ENCODE measurements at regions not wholly inside any gene's neighbourhood (a gene's known extent, or its start where the extent isn't known, plus 50 kb on each side); places are given as distances from the start of the nearest gene placed in this dataset.

DNA sequence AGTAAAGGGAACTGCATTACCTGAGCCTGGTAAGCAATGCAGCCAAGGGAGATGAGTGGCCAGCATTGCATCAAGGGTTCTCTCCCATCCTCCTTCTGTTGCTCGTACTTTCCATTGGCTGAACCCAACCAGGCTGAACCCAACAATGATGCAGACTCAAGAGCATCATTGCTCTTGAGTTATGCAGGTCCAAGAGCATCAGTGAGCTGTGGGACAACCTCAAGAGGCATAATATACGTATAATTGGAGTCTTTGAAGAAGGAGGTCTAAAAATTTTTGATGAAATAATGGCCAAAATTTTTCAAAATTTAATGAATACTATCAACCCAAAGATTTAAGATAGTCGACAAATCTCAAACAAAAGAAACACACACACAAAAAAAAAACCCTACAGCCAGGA is 213.0 kb downstream of the RNF152 start:
- no peaks in the 10 kb centered on the region for H3K9me3 ChIP-seq (ENCODE audit: low read depth)
- no peak overlapping the region for H3K27ac ChIP-seq
- H3K27me3 ChIP-seq: no peaks in the 10 kb centered on the region
- H3K4me3 ChIP-seq: no peak overlapping the region
- peak in 1 of 2 donors; percentile 6 for DNase-seq (ENCODE audit: low read depth in 1 of 2, low spot score in 1 of 2)
- no peaks in the 10 kb centered on the region for H3K4me1 ChIP-seq (ENCODE audit: low read depth)
- TF ChIP-seq, protein P1, sequence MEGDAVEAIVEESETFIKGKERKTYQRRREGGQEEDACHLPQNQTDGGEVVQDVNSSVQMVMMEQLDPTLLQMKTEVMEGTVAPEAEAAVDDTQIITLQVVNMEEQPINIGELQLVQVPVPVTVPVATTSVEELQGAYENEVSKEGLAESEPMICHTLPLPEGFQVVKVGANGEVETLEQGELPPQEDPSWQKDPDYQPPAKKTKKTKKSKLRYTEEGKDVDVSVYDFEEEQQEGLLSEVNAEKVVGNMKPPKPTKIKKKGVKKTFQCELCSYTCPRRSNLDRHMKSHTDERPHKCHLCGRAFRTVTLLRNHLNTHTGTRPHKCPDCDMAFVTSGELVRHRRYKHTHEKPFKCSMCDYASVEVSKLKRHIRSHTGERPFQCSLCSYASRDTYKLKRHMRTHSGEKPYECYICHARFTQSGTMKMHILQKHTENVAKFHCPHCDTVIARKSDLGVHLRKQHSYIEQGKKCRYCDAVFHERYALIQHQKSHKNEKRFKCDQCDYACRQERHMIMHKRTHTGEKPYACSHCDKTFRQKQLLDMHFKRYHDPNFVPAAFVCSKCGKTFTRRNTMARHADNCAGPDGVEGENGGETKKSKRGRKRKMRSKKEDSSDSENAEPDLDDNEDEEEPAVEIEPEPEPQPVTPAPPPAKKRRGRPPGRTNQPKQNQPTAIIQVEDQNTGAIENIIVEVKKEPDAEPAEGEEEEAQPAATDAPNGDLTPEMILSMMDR (IDR thresholded peaks at IDR 0.05; ENCODE audit: low read depth, low read length): no peak
- H3K36me3 ChIP-seq: no peaks in the 10 kb centered on the region

GRCh38 chr18:61677435-61677970 is 215.3 kb downstream of the RNF152 start:
- H3K4me3 ChIP-seq: no peak overlapping the region
- H3K9me3 ChIP-seq (ENCODE audit: low read depth): no peaks in the 10 kb centered on the region
- no peaks in the 10 kb centered on the region for H3K36me3 ChIP-seq
- H3K27me3 ChIP-seq: no peaks in the 10 kb centered on the region
- peak in 1 of 2 donors; percentile 5 for DNase-seq (ENCODE audit: low read depth in 1 of 2, low spot score in 1 of 2)
- TF ChIP-seq, protein P1 (IDR thresholded peaks at IDR 0.05; ENCODE audit: low read depth, low read length): no peak
- H3K4me1 ChIP-seq (ENCODE audit: low read depth): no peaks in the 10 kb centered on the region
- H3K27ac ChIP-seq: no peak overlapping the region

DNA sequence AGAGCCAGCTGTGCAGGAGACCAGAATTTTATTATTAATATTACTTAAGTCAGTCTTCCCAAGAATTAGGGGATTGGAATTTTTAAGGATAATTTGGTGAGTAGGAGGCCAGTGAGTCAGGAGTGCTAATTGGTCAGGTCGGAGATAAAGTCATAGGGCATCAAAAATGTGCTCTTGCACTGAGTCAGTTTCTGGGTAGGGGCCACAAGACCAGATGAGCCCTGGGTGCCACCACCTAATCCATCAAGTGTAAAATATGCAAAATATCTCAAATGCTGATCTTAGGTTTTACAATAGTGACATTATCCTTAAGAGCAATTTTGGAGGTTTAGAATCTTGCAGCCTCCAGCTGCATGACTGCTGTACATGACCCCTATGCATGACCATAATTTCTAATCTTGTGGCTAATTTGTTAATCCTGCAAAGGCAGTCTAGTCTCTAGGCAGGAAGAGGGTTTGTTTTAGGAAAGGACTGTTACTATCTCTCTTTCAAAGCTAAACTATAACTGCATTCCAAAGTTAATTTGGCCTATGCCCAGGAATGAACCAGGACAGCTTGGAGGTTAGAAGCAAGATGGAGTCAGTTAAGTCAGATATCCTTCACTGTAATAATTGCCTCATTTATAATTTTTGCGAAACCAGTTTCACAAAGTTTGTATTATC is 215.9 kb downstream of the RNF152 start:
- peak in 1 of 2 donors; percentile 12 for DNase-seq (ENCODE audit: low read depth in 1 of 2, low spot score in 1 of 2)
- Histone ChIP-seq H3K4me1 (ENCODE audit: low read depth) (no peaks in the 10 kb centered on the region), H3K27me3 (no peaks in the 10 kb centered on the region), H3K9me3 (ENCODE audit: low read depth) (no peaks in the 10 kb centered on the region), H3K4me3 (no peak overlapping the region), H3K27ac (no peak overlapping the region), H3K36me3 (no peaks in the 10 kb centered on the region)
- TF ChIP-seq, protein P1 (IDR thresholded peaks at IDR 0.05; ENCODE audit: low read depth, low read length): no peak

GRCh38 chr18:61669320-61669719 is 223.5 kb downstream of the RNF152 start:
- peaks cover 7% of the 10 kb centered on the region for H3K4me1 ChIP-seq (ENCODE audit: low read depth)
- H3K4me3 ChIP-seq: no peak overlapping the region
- DNase-seq (ENCODE audit: low read depth in 1 of 2, low spot score in 1 of 2): no peak
- no peak overlapping the region for H3K27ac ChIP-seq
- H3K36me3 ChIP-seq: no peaks in the 10 kb centered on the region
- no peaks in the 10 kb centered on the region for H3K9me3 ChIP-seq (ENCODE audit: low read depth)
- TF ChIP-seq, protein P1 (IDR thresholded peaks at IDR 0.05; ENCODE audit: low read depth, low read length): no peak
- no peaks in the 10 kb centered on the region for H3K27me3 ChIP-seq

DNA sequence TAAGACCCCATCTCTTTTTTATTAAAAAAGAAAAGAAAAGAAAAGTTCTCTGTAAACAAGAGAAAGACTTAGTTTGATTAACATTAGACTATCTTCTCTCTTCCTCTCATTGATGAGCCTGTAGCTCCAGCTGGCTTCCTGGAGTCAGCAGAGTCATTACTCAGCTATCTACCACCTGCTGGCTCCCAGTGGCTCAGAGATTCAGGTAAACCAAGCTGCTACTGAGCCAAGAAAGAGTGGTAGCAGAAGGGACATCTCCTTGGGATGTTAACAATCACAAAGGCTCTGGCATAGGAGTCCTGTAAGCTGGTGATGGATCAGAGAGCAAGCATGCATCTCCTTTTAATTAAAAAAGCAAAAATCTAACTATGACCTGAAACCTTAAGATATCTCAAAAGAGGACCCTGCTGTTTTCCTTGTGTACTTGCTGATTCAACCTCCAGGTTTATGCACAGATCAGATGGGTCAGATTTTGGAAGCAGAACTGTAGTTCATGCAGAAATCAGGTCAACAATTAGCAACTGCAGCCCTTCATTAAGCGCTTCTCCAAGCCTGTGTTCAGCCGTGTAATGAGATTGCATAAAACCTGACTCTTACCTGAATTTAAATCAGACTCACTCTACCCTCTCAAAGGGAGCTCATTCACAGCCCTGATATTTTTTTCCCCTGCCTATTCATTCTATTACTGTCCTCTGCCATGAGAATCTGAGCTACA is 225.8 kb downstream of the RNF152 start:
- TF ChIP-seq, protein P1 (IDR thresholded peaks at IDR 0.05; ENCODE audit: low read depth, low read length): no peak
- Histone ChIP-seq H3K27ac (no peak overlapping the region), H3K4me1 (ENCODE audit: low read depth) (peaks cover 7% of the 10 kb centered on the region), H3K36me3 (no peaks in the 10 kb centered on the region), H3K4me3 (no peak overlapping the region), H3K27me3 (no peaks in the 10 kb centered on the region), H3K9me3 (ENCODE audit: low read depth) (peaks cover 4% of the 10 kb centered on the region)
- no peak for DNase-seq (ENCODE audit: low read depth in 1 of 2, low spot score in 1 of 2)

Measured in cardiac muscle cell (in vitro differentiated cells and primary cell).